ENCODE measurements at regions not wholly inside any gene's neighbourhood (a gene's known extent, or its start where the extent isn't known, plus 50 kb on each side); places are given as distances from the start of the nearest gene placed in this dataset.

DNA sequence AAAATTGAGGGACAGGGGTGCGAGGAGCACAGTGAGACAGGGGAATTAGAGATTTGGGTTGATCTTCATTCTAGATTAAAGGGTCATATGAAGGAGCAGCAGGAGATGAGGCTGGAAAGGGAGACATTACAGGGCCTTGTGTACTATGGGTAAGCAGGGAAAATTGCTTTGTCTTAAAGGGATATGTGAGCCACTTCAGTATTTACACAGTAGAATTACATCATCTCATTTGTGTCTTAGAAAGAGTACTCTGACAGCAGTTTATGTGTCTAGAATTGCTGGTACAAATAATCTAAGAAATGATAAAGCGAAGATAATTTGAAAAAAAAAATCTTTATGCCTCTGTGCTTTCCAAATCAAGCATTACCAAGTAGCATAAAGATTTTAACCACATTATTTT is 287.0 kb upstream of the ARRDC3 start:
- Mint-ChIP-seq H3K36me3 (ENCODE audit: insufficient read depth) (no peaks in the 10 kb centered on the region), H3K4me1 (ENCODE audit: low read depth) (peaks cover 4% of the 10 kb centered on the region), H3K27ac (no peak overlapping the region), H3K4me3 (ENCODE audit: low read depth) (no peak overlapping the region), H3K9me3 (ENCODE audit: low read depth) (no peaks in the 10 kb centered on the region), H3K27me3 (no peaks in the 10 kb centered on the region)
- TF ChIP-seq CTCF (IDR thresholded peaks at IDR 0.05; ENCODE audit: unreplicated experiment): no peak
- no peak for DNase-seq (ENCODE audit: low spot score, unreplicated experiment)

GRCh38 chr5:91668261-91668660 is 285.1 kb upstream of the ARRDC3 start:
- no peaks in the 10 kb centered on the region for H3K27me3 Mint-ChIP-seq
- H3K36me3 Mint-ChIP-seq (ENCODE audit: insufficient read depth): no peaks in the 10 kb centered on the region
- no peaks in the 10 kb centered on the region for H3K9me3 Mint-ChIP-seq (ENCODE audit: low read depth)
- no peak overlapping the region for H3K4me3 Mint-ChIP-seq (ENCODE audit: low read depth)
- peaks cover 4% of the 10 kb centered on the region for H3K4me1 Mint-ChIP-seq (ENCODE audit: low read depth)
- DNase-seq (ENCODE audit: low spot score, unreplicated experiment): no peak
- no peak for TF ChIP-seq CTCF (IDR thresholded peaks at IDR 0.05; ENCODE audit: unreplicated experiment)
- no peak overlapping the region for H3K27ac Mint-ChIP-seq

DNA sequence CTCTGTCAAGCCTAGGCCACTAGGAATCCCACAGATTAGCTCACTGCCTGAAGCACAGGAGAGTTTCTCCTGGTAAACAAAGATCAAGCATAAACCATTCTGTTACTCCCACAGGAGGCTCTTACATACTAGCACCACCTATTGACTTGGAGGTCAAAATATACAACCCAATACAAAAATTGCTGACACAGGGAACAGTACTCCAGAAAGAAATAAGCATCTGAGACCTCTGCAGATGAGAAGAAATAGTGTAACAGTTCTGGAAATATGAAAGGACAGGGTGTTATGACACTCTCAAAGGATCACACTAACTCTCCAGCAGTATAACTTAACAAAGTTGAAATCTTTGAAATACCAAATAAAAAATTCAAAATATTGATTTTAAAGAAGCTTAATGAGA is 269.6 kb upstream of the ARRDC3 start:
- Mint-ChIP-seq H3K27me3 (no peaks in the 10 kb centered on the region), H3K27ac (no peak overlapping the region), H3K4me1 (ENCODE audit: low read depth) (no peaks in the 10 kb centered on the region), H3K9me3 (ENCODE audit: low read depth) (peaks cover 16% of the 10 kb centered on the region), H3K36me3 (ENCODE audit: insufficient read depth) (peaks cover 3% of the 10 kb centered on the region), H3K4me3 (ENCODE audit: low read depth) (no peak overlapping the region)
- TF ChIP-seq CTCF (IDR thresholded peaks at IDR 0.05; ENCODE audit: unreplicated experiment): no peak
- DNase-seq (ENCODE audit: low spot score, unreplicated experiment): no peak

DNA sequence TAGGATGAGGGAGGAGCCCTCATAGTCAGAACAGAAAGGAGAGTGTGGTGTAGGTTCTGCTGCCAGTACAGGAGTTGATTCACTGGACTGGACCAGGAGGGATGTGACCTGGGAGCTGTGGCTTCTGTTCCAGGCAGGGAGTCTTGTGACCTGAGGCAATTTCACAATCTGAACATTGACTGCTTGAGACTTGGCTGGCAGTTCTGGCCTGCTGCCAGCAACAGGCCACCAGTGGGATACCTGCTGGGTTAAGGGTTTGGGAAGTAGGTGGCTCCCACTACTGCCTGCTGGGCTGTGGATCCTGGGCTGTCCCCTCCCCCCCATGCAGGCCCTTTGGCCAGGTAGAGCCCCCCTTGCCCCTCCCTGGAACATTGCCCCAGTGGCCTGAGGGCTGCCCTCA is 268.6 kb upstream of the ARRDC3 start:
- no peak for TF ChIP-seq CTCF (IDR thresholded peaks at IDR 0.05; ENCODE audit: unreplicated experiment)

DNA sequence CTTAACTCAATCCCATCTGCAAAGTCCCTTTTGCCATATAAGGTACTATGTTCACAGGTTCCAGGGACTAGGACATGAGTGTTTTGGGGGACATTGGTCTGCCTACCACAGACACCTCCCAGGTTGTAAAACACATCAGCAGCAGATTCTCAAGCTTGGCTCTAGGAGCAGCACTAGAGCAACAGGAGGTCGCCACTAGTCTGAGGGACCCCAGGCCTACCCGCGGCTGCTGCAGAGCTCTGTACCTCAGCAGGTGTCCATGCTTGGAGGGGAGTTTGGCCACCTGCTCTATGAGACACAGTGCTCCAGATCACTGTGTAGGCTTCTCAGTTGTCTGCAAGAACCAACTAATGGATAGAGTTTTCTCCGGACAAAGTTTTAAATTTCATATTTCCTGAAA is 262.2 kb upstream of the ARRDC3 start:
- no peaks in the 10 kb centered on the region for H3K27me3 Mint-ChIP-seq
- H3K27ac Mint-ChIP-seq: no peak overlapping the region
- TF ChIP-seq CTCF (IDR thresholded peaks at IDR 0.05; ENCODE audit: unreplicated experiment): no peak
- H3K4me3 Mint-ChIP-seq (ENCODE audit: low read depth): no peak overlapping the region
- no peaks in the 10 kb centered on the region for H3K4me1 Mint-ChIP-seq (ENCODE audit: low read depth)
- no peaks in the 10 kb centered on the region for H3K9me3 Mint-ChIP-seq (ENCODE audit: low read depth)
- no peak for DNase-seq (ENCODE audit: low spot score, unreplicated experiment)
- no peaks in the 10 kb centered on the region for H3K36me3 Mint-ChIP-seq (ENCODE audit: insufficient read depth)

More for the DNA sequence above, 268.6 kb upstream of the ARRDC3 start:
- no peak for DNase-seq (ENCODE audit: low spot score, unreplicated experiment)
- H3K36me3 Mint-ChIP-seq (ENCODE audit: insufficient read depth): no peaks in the 10 kb centered on the region
- H3K27me3 Mint-ChIP-seq: no peaks in the 10 kb centered on the region
- H3K27ac Mint-ChIP-seq: no peak overlapping the region
- no peak overlapping the region for H3K4me3 Mint-ChIP-seq (ENCODE audit: low read depth)
- H3K9me3 Mint-ChIP-seq (ENCODE audit: low read depth): peaks cover 8% of the 10 kb centered on the region
- H3K4me1 Mint-ChIP-seq (ENCODE audit: low read depth): no peaks in the 10 kb centered on the region
